Neural progenitor cell (in vitro differentiated cells): ENCODE measurements at regions not wholly inside any gene's neighbourhood (a gene's known extent, or its start where the extent isn't known, plus 50 kb on each side); places are given as distances from the start of the nearest gene placed in this dataset.
A peak's percentile ranks its signal among the peaks of the same experiment; 100 is the strongest.

Experiments
- EZH2phosphoT487 ChIP-seq: fragments of 200-600 bp; sonication (generic); IDR thresholded peaks from 2 replicates; pipeline ENCODE4 v1.6.1; 2017; ENCODE audit warnings: antibody characterized with exemption
- TF ChIP-seq, protein P1 (sequence below): fragments of 200-600 bp; sonication (generic); IDR thresholded peaks from 2 replicates; pipeline ENCODE4 v1.5.1; 2017; ENCODE audit warnings: antibody characterized with exemption, mild to moderate bottlenecking

DNA sequence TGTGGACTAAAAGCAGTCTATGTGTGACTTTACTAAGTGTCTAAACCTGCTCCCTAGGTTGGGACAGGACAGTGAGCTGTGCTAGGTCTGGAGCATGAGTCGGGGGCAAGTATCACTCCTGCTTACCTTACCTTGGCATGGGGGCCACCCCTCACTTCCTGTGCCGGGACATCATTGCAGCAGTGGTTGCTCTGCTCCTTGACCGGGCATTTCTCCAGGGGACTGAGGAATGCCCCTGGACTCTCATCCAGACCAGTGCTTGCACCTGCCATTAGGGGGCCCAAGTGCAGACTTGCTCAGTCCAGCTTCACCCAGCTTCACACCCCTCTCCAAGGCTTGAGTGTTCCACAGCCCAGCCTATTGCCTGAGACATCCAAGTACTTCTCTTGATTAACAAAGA is 84.7 kb upstream of the NELL2 start:
- TF ChIP-seq, protein P1, sequence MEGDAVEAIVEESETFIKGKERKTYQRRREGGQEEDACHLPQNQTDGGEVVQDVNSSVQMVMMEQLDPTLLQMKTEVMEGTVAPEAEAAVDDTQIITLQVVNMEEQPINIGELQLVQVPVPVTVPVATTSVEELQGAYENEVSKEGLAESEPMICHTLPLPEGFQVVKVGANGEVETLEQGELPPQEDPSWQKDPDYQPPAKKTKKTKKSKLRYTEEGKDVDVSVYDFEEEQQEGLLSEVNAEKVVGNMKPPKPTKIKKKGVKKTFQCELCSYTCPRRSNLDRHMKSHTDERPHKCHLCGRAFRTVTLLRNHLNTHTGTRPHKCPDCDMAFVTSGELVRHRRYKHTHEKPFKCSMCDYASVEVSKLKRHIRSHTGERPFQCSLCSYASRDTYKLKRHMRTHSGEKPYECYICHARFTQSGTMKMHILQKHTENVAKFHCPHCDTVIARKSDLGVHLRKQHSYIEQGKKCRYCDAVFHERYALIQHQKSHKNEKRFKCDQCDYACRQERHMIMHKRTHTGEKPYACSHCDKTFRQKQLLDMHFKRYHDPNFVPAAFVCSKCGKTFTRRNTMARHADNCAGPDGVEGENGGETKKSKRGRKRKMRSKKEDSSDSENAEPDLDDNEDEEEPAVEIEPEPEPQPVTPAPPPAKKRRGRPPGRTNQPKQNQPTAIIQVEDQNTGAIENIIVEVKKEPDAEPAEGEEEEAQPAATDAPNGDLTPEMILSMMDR: peak; percentile 32
- TF ChIP-seq EZH2phosphoT487: no peak
